KG1 (cell line): ENCODE measurements at regions not wholly inside any gene's neighbourhood (a gene's known extent, or its start where the extent isn't known, plus 50 kb on each side); places are given as distances from the start of the nearest gene placed in this dataset.
"Not testable (repeated sequence)": the region's sequence is repeated elsewhere in the genome, so short reads cannot be mapped to it uniquely, and the experiment has no call there.

Source experiments
- DNase-seq: peaks from one replicate; lab custom pipeline; 2025; lab: John Stamatoyannopoulos, UW

DNA sequence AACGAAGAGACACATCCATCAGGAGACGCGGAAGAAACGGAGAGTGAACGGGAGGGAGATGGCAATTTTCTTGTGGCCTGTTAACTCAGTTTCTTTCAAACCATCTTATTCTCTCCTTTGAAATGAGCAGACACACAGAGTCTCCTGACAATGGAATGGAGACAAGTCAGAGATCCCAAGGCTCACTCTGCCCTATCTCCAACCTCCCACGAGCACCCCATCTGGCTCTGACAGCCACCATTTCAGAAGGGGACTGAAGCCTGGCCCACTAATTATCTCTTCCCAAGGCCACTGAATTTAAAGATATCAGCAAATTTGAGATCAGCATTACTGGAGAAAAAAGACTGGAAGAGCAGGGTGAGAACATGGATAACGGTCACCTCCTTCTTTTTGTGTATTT is 215.6 kb downstream of the DHX15 start:
- DNase-seq: no peak

DNA sequence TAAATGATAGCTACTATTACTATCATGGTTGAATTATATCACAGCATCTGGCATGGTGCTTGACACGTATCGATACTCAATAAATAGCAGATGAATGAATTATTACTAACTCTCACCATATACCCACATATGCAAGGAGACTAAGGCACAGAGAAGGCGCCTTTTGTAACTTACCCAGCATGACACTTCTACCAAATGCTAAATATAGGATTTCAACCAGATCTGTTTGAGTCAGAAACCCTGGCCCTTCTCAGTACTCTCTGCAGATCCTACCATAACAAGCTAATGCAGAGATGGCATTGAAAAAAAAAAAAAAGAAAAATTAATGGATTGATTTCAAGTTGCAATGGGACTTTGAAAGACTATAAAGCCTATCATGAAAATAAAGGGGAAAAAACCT is 219.5 kb downstream of the DHX15 start:
- no peak for DNase-seq

DNA sequence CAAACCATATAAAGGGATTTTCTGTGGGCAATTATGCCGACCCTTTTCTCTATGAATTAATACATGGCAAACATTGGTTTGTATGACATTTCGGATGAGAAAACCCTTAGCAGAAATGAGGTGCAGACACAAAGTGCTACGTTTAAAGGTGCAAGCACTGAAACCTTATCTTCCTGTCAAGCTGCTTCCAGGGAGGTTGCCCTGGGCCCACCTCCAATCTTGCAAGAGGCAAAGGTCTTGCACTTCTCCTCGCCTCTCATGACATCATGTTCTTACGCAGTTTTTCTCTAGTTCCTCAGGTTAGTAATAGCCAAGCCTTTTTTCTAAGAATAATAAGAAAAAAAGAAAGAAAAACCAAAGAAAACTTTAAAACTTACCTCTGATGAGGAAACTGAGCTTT is 220.1 kb downstream of the DHX15 start:
- no peak for DNase-seq

DNA sequence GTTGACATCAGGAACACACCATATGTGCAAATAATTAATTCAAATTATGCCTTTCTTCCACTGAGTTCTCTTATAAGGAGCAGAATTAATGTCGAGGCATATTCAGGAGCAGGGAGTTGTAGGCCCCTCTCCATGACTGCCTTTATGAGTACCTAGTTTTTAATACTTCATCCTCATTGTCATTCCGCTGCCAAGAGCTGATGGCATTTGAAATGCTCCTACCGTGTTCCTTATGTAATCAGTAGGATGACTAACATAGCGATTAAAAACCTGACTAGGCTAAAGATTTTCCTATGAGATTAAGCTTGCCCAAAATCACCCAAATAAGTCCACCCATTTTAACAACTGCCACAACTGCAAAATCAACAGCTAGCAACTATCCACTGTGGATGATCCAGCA is 220.6 kb downstream of the DHX15 start:
- DNase-seq: no peak

DNA sequence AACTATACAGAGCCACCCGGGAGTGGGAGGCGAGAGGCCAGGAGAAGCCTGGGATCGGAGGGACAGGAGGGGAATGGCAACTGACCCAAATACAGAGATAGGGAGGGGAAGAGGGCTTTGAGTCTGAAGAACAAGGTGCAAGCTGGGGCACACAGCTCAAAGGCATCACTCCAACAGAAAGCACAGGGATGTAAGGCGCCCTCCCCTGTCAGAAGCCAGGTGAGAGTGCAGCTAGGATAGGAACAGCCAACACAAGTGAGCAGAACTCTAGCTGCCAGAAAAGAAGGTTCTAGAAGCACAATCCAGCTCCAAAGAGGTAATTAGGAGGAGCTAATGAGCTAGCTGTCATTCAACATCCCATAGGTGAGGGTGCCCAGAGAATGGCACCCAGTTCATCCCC is 232.2 kb downstream of the DHX15 start:
- DNase-seq: no peak

DNA sequence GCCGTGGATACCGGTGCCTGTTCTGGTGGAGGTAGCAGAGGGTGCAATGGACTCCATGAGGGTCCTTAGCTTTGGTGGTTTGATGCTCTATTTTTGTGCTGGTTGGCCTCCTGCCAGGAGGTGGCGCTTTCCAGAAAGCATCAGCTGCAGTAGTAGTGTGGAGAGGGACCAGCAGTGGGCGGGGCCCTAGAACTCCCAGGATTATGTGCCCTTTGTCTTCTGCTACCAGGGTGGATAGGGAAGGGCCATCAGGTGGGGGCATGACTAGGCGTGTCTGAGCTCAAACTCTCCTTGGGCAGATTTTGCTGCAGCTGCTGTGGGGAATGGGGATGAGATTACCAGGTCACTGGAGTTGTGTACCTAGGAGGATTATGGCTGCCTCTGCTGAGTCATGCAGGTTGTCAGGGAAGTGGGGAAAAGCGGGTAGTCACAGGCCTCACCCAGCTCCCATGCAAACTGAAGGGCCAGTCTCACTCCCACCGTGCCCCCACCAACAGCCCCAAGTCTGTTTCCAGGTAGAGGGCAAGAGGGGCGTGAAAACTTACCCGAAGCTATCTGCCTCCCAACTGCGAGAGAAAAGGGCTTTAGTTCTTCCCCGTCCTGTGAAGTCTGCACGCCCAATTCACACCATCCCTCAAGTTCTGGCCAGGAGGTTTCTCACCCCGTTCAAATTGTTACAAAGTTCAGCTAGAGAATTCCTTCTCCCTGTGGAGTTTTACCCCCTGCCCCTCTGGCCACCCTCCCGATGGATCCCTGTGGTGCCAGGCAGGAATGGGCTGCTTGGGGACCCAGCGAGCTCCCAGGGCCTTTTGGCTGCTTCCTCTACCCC is 235.0 kb downstream of the DHX15 start:
- not testable (repeated sequence) for DNase-seq

DNA sequence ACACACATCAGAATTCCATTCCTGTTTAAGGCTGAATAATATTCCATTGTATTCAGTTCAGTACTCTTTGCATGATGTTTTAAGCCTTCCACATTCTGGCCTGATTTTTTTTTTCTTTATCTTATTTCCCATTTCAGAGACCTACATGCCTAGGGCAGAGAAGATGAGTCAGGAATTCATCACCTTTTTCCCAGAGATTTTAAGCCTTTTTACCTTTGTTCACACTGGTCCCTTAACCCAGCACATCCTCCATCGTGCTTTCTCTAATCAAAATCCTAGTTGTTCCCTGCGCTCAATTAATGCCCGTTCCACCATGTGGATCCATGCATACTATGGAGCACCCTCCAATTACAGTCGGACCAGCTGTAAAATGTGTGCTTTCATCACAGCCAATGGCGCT is 245.1 kb downstream of the DHX15 start:
- no peak for DNase-seq

DNA sequence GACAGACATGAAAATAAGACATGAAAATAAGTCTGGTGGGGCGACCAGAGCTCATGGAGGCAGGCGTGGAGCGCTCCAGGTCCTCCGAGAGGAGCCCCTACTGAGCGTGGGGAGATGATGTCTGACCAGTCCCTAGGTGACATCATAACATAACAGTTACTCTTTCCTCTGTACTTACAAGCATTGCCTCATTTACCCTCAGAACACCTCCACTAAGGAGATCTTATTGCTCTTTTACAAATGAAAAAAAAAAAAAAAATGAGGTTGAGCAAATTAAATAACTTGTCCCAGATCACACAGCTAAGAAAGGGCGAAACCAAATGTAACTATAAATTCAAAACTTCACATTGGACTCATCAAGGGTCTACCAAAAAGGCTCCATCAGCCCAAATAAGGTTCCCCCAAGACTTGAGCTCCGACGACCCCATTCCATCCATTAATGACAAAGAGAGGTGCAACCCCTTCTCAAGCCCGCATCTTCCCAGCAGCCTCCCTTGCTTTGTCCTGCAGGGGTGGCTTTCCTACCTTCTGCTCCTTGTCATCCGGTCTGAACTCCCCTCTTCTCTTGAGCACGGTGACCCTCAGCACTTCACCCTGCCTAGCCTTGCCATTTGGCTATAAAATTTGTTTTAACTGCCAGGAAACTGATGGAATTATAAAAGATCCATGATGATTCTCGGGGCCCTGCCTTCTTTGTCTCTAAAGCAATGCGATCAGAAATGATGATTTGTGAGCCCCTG is 246.7 kb downstream of the DHX15 start:
- DNase-seq: no peak

DNA sequence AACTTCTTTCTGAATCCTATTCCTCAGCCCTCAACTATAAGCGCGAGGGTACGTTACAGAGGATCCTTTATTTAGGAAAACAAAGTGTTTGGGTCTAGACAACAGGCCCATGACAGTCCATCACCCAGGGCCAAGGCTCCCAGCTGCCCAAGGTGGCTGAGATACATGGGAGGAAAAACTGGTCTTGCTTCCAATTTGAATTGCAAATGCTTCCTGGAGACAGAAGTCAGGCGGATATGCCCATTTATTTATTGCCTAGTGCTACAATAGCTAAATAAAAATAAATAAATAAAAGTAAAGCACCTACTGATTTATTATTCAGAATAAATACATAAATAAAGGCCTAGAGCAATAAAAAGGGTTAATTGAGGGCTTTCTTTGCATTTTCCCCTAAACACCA is 248.7 kb downstream of the DHX15 start:
- no peak for DNase-seq

DNA sequence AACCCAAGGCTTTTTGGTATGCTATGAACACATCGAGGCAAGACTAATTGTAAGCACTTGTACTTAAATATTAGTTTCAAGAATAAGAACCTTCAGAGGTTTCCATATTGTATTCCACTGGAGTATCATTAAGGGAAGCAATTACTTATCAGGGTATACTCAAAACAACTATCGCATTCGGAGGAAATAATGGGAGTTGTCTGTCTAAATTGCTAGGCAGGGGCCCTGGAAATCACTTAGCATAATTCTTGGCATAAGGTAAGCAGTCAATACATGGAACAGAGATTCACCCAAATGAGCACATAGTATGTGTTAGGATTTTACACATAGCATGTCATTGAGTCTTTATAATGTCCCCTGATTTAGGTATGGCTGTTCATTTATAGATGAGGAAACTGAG is 249.4 kb downstream of the DHX15 start:
- no peak for DNase-seq

DNA sequence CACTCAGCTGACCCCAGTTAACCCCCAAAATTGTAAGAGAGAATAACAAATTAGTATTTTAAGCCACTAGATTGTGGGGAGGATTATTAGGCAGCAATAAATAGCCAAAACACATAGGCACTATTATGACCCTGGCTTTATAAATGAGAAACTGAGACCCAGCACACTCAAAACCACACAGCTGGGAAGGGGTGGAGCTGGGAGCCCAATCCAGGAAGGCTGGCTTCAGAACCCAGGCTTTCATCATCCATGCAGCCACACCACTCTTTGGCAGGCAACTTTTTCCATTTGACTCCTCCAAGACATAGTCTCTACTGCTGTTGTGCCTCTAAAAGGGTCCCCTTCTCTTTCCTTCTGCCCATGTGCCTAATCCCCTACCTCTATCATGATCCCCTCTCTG is 253.8 kb downstream of the DHX15 start:
- no peak for DNase-seq

DNA sequence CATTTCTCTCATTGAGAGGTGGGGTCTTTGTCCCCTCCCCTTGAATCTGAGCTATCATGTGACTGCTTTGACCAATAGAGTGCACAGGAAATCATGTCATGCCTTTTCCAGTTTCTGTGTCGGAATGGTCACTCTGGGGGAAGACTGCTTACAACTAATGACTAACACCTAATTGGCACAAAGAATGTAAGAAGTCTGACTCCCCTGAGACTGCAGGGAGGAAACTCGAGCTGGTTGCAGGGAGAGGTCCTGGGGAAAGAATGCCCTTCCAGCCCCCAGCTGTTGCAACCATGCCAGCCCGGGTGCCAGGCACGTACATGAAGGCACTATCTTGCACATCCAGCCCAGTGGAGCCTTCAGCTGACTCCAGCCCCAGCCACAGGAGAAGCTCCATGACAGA is 254.2 kb downstream of the DHX15 start:
- DNase-seq: no peak

DNA sequence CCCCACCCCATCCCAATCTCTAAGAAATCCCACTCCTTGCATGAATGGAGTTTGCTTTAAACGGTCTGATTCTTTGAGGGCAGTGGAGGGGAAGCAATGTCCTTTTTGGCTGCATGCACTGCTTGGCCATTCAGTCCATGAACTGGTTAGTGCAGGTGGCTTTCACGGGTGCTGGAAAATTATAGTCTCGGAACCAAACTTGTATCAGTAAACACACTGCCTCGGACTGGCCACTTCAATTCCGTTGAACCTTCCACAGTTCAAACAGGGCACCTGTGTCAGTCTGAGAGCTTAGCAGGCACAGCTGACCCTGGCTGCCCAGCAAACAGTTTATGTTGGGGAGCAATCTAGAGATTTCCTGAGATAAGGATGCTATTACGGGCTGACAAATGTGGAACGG is 255.6 kb downstream of the DHX15 start:
- DNase-seq: no peak

DNA sequence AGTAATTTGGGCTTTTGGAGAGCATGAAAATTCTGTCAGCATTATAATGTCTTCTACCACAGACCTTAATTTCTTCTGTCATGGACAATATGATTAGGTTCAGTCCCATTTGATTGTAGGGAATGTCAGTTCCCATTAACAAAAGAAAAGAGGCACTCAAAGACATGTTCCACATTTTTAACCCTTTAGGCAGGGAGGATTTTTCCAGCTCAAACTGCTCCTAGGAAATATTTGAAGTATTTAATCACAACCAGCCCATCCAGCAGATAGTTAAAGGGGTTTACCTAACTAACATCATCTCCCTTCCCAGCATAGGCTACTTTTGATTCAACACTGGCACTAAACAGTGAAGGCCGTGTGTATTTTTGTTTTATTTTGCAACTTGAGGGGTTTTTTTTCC is 256.0 kb downstream of the DHX15 start:
- no peak for DNase-seq

DNA sequence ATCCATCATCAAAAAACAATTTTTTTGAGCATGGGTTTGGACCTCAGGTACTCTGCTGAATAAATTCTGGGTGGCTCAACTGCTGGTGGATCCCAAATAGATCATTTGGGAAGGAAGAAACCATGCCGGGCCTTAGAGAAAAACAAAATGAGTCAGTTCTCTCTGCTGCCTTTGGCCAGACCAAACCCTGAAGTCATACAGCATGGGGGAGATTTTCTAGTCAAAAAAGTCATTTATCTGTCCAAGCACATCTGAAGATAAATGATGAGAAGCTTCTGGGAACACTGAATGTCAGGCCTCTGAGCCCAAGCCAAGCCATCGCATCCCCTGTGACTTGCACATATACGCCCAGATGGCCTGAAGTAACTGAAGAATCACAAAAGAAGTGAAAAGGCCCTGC is 261.4 kb downstream of the DHX15 start:
- DNase-seq: no peak

DNA sequence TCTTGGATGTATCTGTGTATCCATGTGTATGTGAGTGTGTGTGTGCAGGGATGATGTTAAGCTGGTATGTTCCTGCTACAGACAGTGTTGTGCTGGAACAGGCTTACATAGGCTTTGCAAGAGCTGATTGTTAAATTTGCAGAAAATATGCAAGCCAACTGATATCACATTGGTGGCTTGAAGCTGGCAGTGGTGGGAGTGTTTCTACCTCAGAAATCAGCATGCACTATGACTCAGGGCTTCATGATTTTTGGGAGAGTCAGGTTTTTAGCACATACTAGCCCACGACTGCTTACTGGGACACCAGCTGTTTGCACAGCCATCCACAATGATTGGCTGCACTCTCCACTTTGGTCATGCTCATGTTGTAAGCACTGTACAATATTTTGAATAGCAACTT is 261.8 kb downstream of the DHX15 start:
- DNase-seq: no peak

DNA sequence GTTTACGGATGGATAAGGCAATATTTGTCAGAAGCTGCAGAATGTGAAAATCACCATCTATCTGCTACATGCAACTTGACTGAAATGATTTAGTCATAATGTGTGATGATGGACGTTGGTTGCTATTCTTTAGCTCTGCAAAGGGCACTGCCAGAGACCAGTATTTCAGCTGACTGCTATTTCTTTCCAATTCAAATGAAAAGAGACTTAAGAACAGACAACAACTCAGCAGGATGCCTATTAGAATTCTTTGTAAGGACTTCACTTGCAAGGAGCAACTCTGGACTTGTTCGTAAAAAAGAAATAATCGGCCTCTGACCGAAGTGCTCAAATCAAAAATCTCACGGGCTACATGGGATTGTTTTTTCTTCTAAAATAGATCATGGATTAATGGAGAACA is 262.7 kb downstream of the DHX15 start:
- DNase-seq: no peak

DNA sequence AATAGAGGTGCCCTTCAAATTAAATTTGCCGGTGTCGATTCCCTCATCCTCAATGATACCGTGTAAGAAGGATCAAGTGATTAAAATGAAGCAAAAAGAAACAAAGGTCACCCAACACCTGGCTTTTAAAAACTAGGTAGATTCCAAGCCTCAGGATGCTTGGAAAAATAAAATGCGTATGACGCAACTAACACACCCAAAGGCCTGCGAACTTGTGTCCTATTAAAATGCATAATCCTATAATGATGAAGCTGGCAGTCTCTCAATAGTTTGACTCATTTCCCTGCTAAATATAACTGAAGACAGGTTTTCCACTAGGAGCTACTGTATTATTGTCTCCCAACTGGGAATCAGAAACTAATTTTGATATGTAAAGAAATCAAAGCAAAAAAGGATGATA is 263.2 kb downstream of the DHX15 start:
- no peak for DNase-seq

DNA sequence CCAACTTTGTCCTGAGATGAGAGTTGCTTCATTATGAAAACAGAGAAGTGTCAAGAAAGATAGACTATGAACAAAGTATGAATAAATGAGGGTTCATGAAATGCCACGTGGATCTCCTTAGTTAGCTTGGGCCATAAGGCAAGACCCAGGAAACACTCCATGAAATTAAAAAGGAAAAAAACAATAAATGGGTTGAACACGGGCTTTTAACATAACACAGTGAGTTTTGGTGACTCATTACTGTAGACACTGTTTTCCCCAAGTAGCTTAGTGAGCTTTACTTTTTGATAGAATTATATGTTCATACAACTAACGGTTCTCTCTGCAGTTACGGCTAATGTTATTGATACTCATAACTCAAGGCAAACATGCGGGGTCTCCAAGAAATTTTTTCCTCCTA is 265.0 kb downstream of the DHX15 start:
- DNase-seq: no peak

DNA sequence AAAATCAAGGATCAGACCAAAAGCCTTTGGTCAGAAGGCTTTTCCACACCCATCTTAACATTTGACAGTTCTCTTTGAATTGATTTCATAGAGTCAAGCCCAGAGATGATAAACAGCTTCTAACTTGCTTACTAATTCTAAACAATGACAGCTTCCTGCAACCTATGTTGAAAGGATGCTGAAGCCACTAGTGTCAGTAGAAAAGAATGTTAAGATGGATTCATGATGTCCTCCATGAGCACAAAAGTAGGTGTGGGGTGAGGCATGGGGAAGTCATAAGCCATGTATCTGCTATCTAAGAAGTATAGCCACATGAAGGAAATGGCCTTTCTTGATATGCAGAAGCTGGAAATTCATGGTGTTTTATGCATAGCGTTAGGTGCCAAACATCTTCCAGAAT is 269.3 kb downstream of the DHX15 start:
- DNase-seq: no peak

DNA sequence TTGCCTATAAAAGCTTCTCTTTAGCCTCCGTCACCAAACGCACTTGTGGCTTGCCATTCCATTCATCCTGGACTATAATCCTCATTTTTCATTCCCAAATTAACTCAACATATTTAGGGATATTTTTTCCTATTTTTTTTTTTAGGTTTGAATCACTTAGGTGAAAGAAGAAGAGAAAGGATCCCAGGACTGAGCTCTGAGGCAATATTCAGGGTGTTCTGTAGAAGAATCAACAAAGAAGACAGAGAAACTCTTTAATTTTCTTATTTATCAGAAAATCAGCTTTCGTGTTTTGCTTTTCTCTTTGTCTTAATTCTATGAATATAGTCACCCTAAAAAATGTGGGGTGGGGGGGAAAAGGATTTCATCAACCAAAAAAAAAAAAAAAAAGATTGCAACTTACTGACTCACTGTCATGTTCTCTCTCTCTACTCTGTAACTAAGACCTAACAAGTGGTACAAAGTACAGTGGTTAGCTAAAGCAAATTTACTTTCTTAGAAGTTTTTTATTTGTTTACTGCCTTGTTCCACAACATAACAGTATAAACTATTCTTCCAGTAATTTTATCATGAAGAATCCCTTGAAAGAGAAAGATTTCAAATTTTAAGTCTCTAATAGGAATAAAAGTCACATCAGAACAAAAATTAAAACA is 272.0 kb downstream of the DHX15 start:
- no peak for DNase-seq

DNA sequence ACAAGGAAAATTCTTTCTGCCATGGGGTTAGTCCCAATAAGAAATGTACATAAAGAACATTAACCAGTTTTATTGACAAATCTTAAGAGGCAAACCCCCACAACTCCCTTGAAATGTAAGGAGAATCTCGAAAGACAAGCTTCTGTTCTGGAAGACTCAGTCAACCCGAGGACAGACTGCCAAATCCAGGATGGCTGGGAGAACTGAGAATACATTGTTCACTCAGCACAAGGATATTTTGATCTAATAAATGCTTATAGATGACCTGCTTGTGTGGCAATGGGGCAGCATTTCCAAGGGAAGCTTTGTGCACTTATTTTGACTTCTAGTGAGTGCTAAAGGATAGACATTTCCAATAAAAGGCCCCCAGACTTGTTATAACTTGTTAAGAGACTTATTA is 280.4 kb downstream of the DHX15 start:
- DNase-seq: no peak

DNA sequence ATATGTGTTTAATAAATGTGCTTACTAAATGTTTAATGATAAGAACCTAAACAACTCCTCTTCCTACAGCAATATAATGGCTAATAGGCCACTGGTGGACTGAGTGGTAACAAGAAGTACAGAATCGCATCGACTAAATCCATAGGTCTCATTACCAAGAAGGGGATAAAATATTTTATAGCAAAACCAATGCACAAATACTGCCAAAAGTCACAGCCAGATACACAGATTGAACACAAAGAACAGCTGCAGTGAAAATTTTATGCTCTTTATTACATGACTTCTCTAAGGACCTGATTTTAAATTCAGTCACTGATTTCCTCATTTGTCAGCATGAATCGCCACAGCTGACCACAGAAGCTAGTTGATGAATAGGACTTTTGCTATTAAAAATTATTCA is 285.4 kb downstream of the DHX15 start:
- no peak for DNase-seq
